HG02943 (cell line): ENCODE measurements at regions not wholly inside any gene's neighbourhood (a gene's known extent, or its start where the extent isn't known, plus 50 kb on each side); places are given as distances from the start of the nearest gene placed in this dataset.
"Not testable (repeated sequence)": the region's sequence is repeated elsewhere in the genome, so short reads cannot be mapped to it uniquely, and the experiment has no call there.

Experiments used
- ATAC-seq: cut with Tn5 transposase; IDR thresholded peaks from one replicate; pipeline ENCODE4 v1.9.1; 2021; ENCODE audit warnings: mild to moderate bottlenecking, low read depth, moderate library complexity; ENCODE audit not compliant: unreplicated experiment

GRCh38 chr15:38849046-38849445 lies 284.4 kb upstream of the RASGRP1 start:
- ATAC-seq: no peak

- not testable (repeated sequence) for ATAC-seq
These were observed 287.6 kb upstream of the RASGRP1 start for GRCh38 chr15:38852188-38852587.

GRCh38 chr15:38853608-38854007 lies 289.0 kb upstream of the RASGRP1 start:
- ATAC-seq: no peak

GRCh38 chr15:38854506-38854905 lies 289.9 kb upstream of the RASGRP1 start:
- no peak for ATAC-seq

GRCh38 chr15:38857814-38858213 lies 293.2 kb upstream of the RASGRP1 start:
- ATAC-seq: no peak

GRCh38 chr15:38859574-38859973 lies 295.0 kb upstream of the RASGRP1 start:
- no peak for ATAC-seq

- ATAC-seq: no peak
These were observed 295.6 kb upstream of the RASGRP1 start for GRCh38 chr15:38860253-38860652.

GRCh38 chr15:38860674-38861073 lies 296.1 kb upstream of the RASGRP1 start:
- ATAC-seq: no peak

GRCh38 chr15:38861108-38861507 lies 296.5 kb upstream of the RASGRP1 start:
- no peak for ATAC-seq

GRCh38 chr15:38862099-38862498 lies 297.5 kb upstream of the RASGRP1 start:
- no peak for ATAC-seq

- ATAC-seq: no peak
These were observed 298.8 kb upstream of the RASGRP1 start for GRCh38 chr15:38863381-38863780.

- no peak for ATAC-seq
These were observed 299.5 kb upstream of the RASGRP1 start for GRCh38 chr15:38864122-38864521.

- no peak for ATAC-seq
These were observed 300.4 kb upstream of the RASGRP1 start for GRCh38 chr15:38864827-38865581.

GRCh38 chr15:38867556-38867955 lies 302.9 kb upstream of the RASGRP1 start:
- ATAC-seq: no peak

- ATAC-seq: no peak
These were observed 303.9 kb upstream of the RASGRP1 start for GRCh38 chr15:38868326-38869114.

GRCh38 chr15:38871638-38872037 lies 307.0 kb upstream of the RASGRP1 start:
- ATAC-seq: no peak

- no peak for ATAC-seq
These were observed 308.1 kb upstream of the RASGRP1 start for GRCh38 chr15:38872732-38873131.

- no peak for ATAC-seq
These were observed 308.5 kb upstream of the RASGRP1 start for GRCh38 chr15:38873158-38873557.

GRCh38 chr15:38874464-38874863 lies 309.9 kb upstream of the RASGRP1 start:
- ATAC-seq: no peak

- ATAC-seq: no peak
These were observed 311.6 kb upstream of the RASGRP1 start for GRCh38 chr15:38876211-38876610.

GRCh38 chr15:38876621-38877020 lies 312.0 kb upstream of the RASGRP1 start:
- ATAC-seq: no peak

- ATAC-seq: no peak
These were observed 312.9 kb upstream of the RASGRP1 start for GRCh38 chr15:38877471-38877870.
